Loucy (cell line): ENCODE measurements at regions not wholly inside any gene's neighbourhood (a gene's known extent, or its start where the extent isn't known, plus 50 kb on each side); places are given as distances from the start of the nearest gene placed in this dataset.

Source experiments
- H2AFZ ChIP-seq: fragments of 200-600 bp; sonication (generic); 2 replicates; pipeline ENCODE4 v1.6.0; 2016; ENCODE audit warnings: antibody characterized with exemption, mild to moderate bottlenecking, low read length, moderate library complexity
- H3F3A ChIP-seq: fragments of 200-600 bp; 2 replicates; pipeline ENCODE4 v1.6.0; 2016; ENCODE audit warnings: antibody characterized with exemption, low read depth, mild to moderate bottlenecking
- H3K27me3 ChIP-seq: fragments of 200-600 bp; sonication (generic); 2 replicates; pipeline ENCODE4 v1.6.1; 2014; ENCODE audit warnings: low read length, mild to moderate bottlenecking; ENCODE audit not compliant: insufficient read depth, poor library complexity, severe bottlenecking
- H3K36me3 ChIP-seq: fragments of 200-600 bp; sonication (generic); 2 replicates; pipeline ENCODE4 v1.6.1; 2016; ENCODE audit warnings: low read length; ENCODE audit not compliant: insufficient read depth
- H3K4me1 ChIP-seq: fragments of 200-600 bp; sonication (generic); 2 replicates; pipeline ENCODE4 v1.5.1; 2014; ENCODE audit warnings: low read length, mild to moderate bottlenecking; ENCODE audit not compliant: insufficient read depth, poor library complexity, severe bottlenecking
- H3K4me2 ChIP-seq: fragments of 200-600 bp; sonication (generic); 2 replicates; pipeline ENCODE4 v1.6.0; 2014; ENCODE audit warnings: antibody characterized with exemption, low read length, low read depth, mild to moderate bottlenecking; ENCODE audit not compliant: poor library complexity, severe bottlenecking
- H3K4me3 ChIP-seq: fragments of 200-600 bp; sonication (generic); 2 replicates; pipeline ENCODE4 v1.5.1; 2014; ENCODE audit warnings: low read length, mild to moderate bottlenecking, mixed read lengths; ENCODE audit not compliant: poor library complexity, severe bottlenecking
- H3K79me2 ChIP-seq: fragments of 200-600 bp; sonication (generic); 2 replicates; pipeline ENCODE4 v1.6.1; 2014; ENCODE audit warnings: low read length; ENCODE audit not compliant: insufficient read depth
- H3K9ac ChIP-seq: fragments of 200-600 bp; sonication (generic); 2 replicates; pipeline ENCODE4 v1.6.0; 2014; ENCODE audit warnings: mild to moderate bottlenecking, low read depth, low read length, moderate library complexity; ENCODE audit not compliant: poor library complexity, severe bottlenecking
- H3K9me2 ChIP-seq: fragments of 200-600 bp; sonication (generic); replicated peaks from 2 replicates; pipeline ENCODE4 v1.6.1; 2016; ENCODE audit warnings: low read depth, low read length, mixed read lengths
- H3K9me3 ChIP-seq: fragments of 200-600 bp; sonication (generic); 2 replicates; pipeline ENCODE4 v1.6.1; 2014; ENCODE audit warnings: mild to moderate bottlenecking, antibody characterized with exemption, low read length, low read depth; ENCODE audit not compliant: insufficient read depth
- H4K20me1 ChIP-seq: fragments of 200-600 bp; sonication (generic); 2 replicates; pipeline ENCODE4 v1.6.0; 2014; ENCODE audit warnings: antibody characterized with exemption, low read length, mild to moderate bottlenecking; ENCODE audit not compliant: insufficient read depth, poor library complexity, severe bottlenecking
- EZH2phosphoT487 ChIP-seq: fragments of 200-600 bp; IDR thresholded peaks from 2 replicates; pipeline ENCODE4 v1.6.1; 2018; ENCODE audit warnings: antibody characterized with exemption, mild to moderate bottlenecking, moderate library complexity, borderline replicate concordance
- TF ChIP-seq, protein P1 (sequence below): fragments of 200-600 bp; sonication (generic); conservative IDR thresholded peaks from 2 replicates; pipeline ENCODE4 v1.5.1; 2014; ENCODE audit warnings: mild to moderate bottlenecking, antibody characterized with exemption, low read length

DNA sequence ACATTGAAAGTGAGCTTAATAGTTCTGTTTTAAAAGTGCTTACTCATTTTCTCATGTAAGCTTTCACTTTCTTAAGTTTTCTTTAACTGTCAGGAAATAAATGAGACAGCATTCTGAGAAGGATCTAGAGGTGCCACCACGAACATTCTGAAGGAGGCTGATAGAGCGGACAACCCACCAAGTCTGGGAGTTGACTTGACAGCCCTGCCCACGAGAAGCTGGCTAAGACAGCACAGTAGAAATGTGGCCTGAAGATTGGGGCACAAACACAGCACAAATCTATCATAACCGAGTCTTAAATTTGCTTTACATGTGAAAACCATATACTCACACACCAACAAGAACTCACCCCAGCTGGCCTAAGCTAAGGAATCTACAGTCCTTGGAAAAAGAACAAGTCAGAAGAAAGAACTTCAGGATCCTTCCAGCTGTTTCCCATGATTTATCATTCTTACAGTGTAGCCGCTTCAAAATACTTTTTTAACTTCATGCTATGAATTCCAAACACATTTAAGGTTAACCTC is 144.2 kb upstream of the TNFAIP3 start:
- H3K4me2 ChIP-seq, result peak overlapping the region; percentile 33

DNA sequence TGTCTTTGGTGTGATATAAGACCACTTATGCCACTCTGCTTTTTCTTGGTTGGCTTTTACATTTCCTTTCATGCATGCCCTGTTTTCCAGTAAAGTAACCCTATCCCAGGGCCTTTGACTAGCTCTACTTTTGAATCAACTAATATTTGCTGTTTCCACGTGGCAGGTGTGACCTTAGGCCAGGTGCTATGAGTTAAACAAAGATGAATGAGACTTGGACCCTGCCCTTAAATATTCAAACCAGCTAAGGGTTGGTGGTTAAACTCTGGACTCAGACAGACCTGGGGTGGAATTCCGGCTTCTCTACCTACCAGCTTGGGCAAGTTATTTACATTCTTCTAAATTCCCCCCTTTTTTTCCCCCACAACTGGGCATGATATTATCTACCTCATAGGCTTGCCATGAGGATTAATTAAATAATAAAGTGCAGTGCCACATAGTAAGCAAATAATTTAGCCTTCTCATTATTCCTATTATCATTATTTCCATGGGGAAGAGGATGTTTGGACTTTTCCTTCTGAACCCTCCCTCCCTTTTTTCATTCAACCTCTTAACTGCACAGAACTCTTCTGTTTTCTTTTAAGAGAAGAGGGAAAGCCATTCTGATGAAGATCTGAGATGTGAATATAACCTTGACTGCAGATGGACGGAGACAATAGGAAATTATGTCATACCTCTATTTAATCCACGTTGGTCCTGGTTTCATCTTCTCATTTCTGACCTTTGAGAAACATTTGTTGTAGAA is 143.6 kb upstream of the TNFAIP3 start:
- Histone ChIP-seq H2AFZ (no peak overlapping the region), H3K36me3 (no peaks in the 10 kb centered on the region), H3K4me1 (peaks cover 13% of the 10 kb centered on the region), H3K4me2 (peak overlapping the region; percentile 33), H4K20me1 (no peaks in the 10 kb centered on the region), H3K4me3 (no peak overlapping the region), H3F3A (no peaks in the 10 kb centered on the region), H3K9me3 (no peaks in the 10 kb centered on the region), H3K9ac (peak overlapping the region; percentile 24), H3K27me3 (no peaks in the 10 kb centered on the region), H3K9me2 (no peaks in the 10 kb centered on the region), H3K79me2 (no peaks in the 10 kb centered on the region)
- TF ChIP-seq, protein P1, sequence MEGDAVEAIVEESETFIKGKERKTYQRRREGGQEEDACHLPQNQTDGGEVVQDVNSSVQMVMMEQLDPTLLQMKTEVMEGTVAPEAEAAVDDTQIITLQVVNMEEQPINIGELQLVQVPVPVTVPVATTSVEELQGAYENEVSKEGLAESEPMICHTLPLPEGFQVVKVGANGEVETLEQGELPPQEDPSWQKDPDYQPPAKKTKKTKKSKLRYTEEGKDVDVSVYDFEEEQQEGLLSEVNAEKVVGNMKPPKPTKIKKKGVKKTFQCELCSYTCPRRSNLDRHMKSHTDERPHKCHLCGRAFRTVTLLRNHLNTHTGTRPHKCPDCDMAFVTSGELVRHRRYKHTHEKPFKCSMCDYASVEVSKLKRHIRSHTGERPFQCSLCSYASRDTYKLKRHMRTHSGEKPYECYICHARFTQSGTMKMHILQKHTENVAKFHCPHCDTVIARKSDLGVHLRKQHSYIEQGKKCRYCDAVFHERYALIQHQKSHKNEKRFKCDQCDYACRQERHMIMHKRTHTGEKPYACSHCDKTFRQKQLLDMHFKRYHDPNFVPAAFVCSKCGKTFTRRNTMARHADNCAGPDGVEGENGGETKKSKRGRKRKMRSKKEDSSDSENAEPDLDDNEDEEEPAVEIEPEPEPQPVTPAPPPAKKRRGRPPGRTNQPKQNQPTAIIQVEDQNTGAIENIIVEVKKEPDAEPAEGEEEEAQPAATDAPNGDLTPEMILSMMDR, result no peak
- TF ChIP-seq EZH2phosphoT487, result no peak

More for the DNA sequence above, 144.2 kb upstream of the TNFAIP3 start:
- H3K36me3 ChIP-seq, result no peaks in the 10 kb centered on the region
- TF ChIP-seq EZH2phosphoT487, result no peak
- TF ChIP-seq, protein P1, result no peak
- H3K27me3 ChIP-seq, result no peaks in the 10 kb centered on the region
- no peaks in the 10 kb centered on the region for H3K9me2 ChIP-seq
- peaks cover 18% of the 10 kb centered on the region for H3K4me1 ChIP-seq
- H4K20me1 ChIP-seq, result no peaks in the 10 kb centered on the region
- no peak overlapping the region for H3K4me3 ChIP-seq
- H3K9ac ChIP-seq, result peak overlapping the region; percentile 24
- no peaks in the 10 kb centered on the region for H3F3A ChIP-seq
- H3K79me2 ChIP-seq, result no peaks in the 10 kb centered on the region
- H3K9me3 ChIP-seq, result no peaks in the 10 kb centered on the region
- H2AFZ ChIP-seq, result no peak overlapping the region

DNA sequence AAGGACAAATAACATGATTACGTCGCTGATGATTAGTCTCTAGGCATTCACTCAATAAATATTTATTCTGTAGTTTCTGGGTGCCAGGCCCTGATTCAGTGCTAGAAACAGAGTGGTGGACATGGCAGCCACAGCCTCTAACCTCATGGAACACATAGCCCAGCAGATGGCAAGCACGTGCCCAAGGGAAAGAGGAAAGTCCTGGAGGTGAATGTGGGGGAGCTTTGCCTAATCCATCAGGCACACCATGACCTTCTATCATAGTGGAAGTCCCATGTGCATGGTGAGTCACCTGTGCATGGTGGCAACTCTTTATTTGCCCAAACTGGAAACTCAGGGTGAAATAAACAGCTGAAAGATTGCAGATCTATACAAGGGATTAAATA is 143.0 kb upstream of the TNFAIP3 start:
- H3K36me3 ChIP-seq, result no peaks in the 10 kb centered on the region
- H4K20me1 ChIP-seq, result no peaks in the 10 kb centered on the region
- H2AFZ ChIP-seq, result no peak overlapping the region
- no peaks in the 10 kb centered on the region for H3K9me3 ChIP-seq
- no peaks in the 10 kb centered on the region for H3K27me3 ChIP-seq
- no peaks in the 10 kb centered on the region for H3F3A ChIP-seq
- no peaks in the 10 kb centered on the region for H3K9me2 ChIP-seq
- H3K4me3 ChIP-seq, result no peak overlapping the region
- H3K4me1 ChIP-seq, result peaks cover 13% of the 10 kb centered on the region
- H3K79me2 ChIP-seq, result no peaks in the 10 kb centered on the region
- no peak overlapping the region for H3K9ac ChIP-seq
- no peak overlapping the region for H3K4me2 ChIP-seq
- no peak for TF ChIP-seq EZH2phosphoT487
- TF ChIP-seq, protein P1, result no peak
